ENCODE measurements at regions not wholly inside any gene's neighbourhood (a gene's known extent, or its start where the extent isn't known, plus 50 kb on each side); places are given as distances from the start of the nearest gene placed in this dataset.

DNA sequence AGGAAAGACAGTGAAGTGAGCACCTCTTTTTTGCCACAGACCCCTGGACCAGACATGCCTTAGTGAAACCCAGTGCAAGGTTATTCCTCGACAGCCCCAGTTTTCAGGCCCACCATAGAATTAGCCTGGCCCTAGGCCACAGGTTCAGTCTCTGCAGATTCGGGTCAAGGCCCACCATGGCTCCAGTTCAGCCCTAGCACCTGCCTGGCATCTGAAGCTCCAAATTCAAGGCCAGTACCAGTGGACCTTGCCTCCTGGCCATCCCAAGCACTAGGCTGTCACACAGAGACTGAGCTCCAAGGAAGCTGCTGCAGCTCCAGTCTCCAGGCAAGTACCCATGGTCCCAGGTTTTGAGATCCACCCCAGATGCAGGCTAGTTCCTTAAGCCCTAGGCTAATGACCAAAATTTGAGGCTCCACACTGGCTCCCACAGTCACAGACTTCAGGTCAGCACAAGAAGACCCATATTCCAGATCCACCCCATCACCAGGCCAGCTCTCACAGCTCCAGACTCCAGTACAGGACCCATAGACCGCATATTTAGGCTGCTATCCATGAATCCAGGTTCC, 877.5 kb upstream of the ADGRB3 start:
- Histone ChIP-seq H3K4me3 (ENCODE audit: low read depth in 1 of 2, low read length in 2 of 2) (no peak overlapping the region), H3K4me1 (ENCODE audit: insufficient read depth, low read length) (no peaks in the 10 kb centered on the region), H3K27ac (ENCODE audit: low read length) (no peak overlapping the region), H4K20me1 (ENCODE audit: insufficient read depth, low read length) (no peaks in the 10 kb centered on the region), H3K27me3 (ENCODE audit: insufficient read depth, low read length, poor library complexity) (no peaks in the 10 kb centered on the region), H3K9ac (ENCODE audit: low read depth, low read length) (no peak overlapping the region), H3K79me2 (ENCODE audit: insufficient read depth, low read length) (no peaks in the 10 kb centered on the region), H3K9me3 (ENCODE audit: insufficient read depth, low read length, severe bottlenecking) (peaks cover 3% of the 10 kb centered on the region), H3K4me2 (ENCODE audit: insufficient read depth, low read length) (no peak overlapping the region), H2AFZ (ENCODE audit: low read depth, low read length) (no peak overlapping the region), H3K36me3 (ENCODE audit: insufficient read depth, low read length) (no peaks in the 10 kb centered on the region)
- DNase-seq (no peak), ATAC-seq (ENCODE audit: insufficient read depth, low read depth) (no peak)
- TF ChIP-seq, protein P1, sequence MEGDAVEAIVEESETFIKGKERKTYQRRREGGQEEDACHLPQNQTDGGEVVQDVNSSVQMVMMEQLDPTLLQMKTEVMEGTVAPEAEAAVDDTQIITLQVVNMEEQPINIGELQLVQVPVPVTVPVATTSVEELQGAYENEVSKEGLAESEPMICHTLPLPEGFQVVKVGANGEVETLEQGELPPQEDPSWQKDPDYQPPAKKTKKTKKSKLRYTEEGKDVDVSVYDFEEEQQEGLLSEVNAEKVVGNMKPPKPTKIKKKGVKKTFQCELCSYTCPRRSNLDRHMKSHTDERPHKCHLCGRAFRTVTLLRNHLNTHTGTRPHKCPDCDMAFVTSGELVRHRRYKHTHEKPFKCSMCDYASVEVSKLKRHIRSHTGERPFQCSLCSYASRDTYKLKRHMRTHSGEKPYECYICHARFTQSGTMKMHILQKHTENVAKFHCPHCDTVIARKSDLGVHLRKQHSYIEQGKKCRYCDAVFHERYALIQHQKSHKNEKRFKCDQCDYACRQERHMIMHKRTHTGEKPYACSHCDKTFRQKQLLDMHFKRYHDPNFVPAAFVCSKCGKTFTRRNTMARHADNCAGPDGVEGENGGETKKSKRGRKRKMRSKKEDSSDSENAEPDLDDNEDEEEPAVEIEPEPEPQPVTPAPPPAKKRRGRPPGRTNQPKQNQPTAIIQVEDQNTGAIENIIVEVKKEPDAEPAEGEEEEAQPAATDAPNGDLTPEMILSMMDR (IDR thresholded peaks at IDR 0.05; ENCODE audit: borderline replicate concordance, extremely low read depth, low read length, poor library complexity, severe bottlenecking) = no peak
- TF ChIP-seq EZH2 (IDR thresholded peaks at IDR 0.05; ENCODE audit: borderline replicate concordance, low read depth, low read length, severe bottlenecking) = no peak

DNA sequence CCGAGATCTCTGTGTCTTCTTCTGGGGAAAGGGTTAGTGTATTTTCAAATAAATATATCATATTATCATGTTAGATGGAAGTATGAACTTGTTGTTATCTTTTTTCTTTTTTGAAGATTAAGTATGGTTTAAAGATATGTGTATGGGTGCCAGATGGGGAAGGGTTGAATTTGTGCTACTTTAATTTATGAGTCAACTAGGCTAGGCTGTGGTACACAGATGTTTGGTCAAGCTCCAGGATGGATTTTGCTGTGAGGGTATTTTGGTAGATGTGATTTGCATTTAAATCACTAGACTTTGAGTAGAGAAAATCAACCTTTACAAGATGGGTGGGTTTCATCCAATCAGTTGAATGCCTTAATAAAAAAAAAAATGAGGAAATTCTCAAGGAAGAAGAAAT, 886.6 kb upstream of the ADGRB3 start:
- no peak for ATAC-seq (ENCODE audit: insufficient read depth, low read depth)
- DNase-seq = no peak

DNA sequence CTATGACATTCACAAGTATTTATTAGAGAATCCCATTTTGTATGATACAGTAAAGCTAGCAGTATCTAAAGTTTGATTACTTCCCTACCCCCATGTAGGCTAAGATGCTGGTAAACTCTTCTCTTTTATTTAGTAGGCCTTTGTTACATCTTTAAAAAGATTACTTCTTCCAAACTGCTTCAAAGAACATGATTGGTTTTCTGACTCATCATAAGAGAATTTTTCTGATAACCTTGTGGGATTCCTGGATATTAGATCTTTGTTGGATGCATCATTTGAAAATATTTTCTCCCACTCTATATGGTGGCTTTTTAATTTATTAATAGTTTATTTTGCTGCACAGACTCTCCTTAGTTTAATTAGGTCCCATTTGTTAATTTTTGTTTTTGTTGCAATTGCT, 898.3 kb upstream of the ADGRB3 start:
- no peaks in the 10 kb centered on the region for H3K4me1 ChIP-seq (ENCODE audit: insufficient read depth, low read length)
- no peaks in the 10 kb centered on the region for H3K36me3 ChIP-seq (ENCODE audit: insufficient read depth, low read length)
- ATAC-seq (ENCODE audit: insufficient read depth, low read depth) (no peak), DNase-seq (no peak)
- no peaks in the 10 kb centered on the region for H3K9me3 ChIP-seq (ENCODE audit: insufficient read depth, low read length, severe bottlenecking)
- no peak overlapping the region for H3K4me3 ChIP-seq (ENCODE audit: low read depth in 1 of 2, low read length in 2 of 2)
- no peak overlapping the region for H2AFZ ChIP-seq (ENCODE audit: low read depth, low read length)
- no peaks in the 10 kb centered on the region for H3K79me2 ChIP-seq (ENCODE audit: insufficient read depth, low read length)
- H3K27me3 ChIP-seq (ENCODE audit: insufficient read depth, low read length, poor library complexity) = no peaks in the 10 kb centered on the region
- TF ChIP-seq, protein P1 (IDR thresholded peaks at IDR 0.05; ENCODE audit: borderline replicate concordance, extremely low read depth, low read length, poor library complexity, severe bottlenecking) = no peak
- no peak for TF ChIP-seq EZH2 (IDR thresholded peaks at IDR 0.05; ENCODE audit: borderline replicate concordance, low read depth, low read length, severe bottlenecking)
- H4K20me1 ChIP-seq (ENCODE audit: insufficient read depth, low read length) = no peaks in the 10 kb centered on the region
- no peak overlapping the region for H3K4me2 ChIP-seq (ENCODE audit: insufficient read depth, low read length)
- H3K27ac ChIP-seq (ENCODE audit: low read length) = no peak overlapping the region
- no peak overlapping the region for H3K9ac ChIP-seq (ENCODE audit: low read depth, low read length)

More for the DNA sequence above, 886.6 kb upstream of the ADGRB3 start:
- Histone ChIP-seq H3K4me3 (ENCODE audit: low read depth in 1 of 2, low read length in 2 of 2) (no peak overlapping the region), H3K36me3 (ENCODE audit: insufficient read depth, low read length) (no peaks in the 10 kb centered on the region), H3K4me1 (ENCODE audit: insufficient read depth, low read length) (no peaks in the 10 kb centered on the region), H3K9ac (ENCODE audit: low read depth, low read length) (no peak overlapping the region), H2AFZ (ENCODE audit: low read depth, low read length) (no peak overlapping the region), H4K20me1 (ENCODE audit: insufficient read depth, low read length) (no peaks in the 10 kb centered on the region), H3K9me3 (ENCODE audit: insufficient read depth, low read length, severe bottlenecking) (peaks cover 3% of the 10 kb centered on the region), H3K4me2 (ENCODE audit: insufficient read depth, low read length) (no peak overlapping the region), H3K27ac (ENCODE audit: low read length) (no peak overlapping the region), H3K27me3 (ENCODE audit: insufficient read depth, low read length, poor library complexity) (no peaks in the 10 kb centered on the region), H3K79me2 (ENCODE audit: insufficient read depth, low read length) (no peaks in the 10 kb centered on the region)
- TF ChIP-seq EZH2 (IDR thresholded peaks at IDR 0.05; ENCODE audit: borderline replicate concordance, low read depth, low read length, severe bottlenecking) = no peak
- TF ChIP-seq, protein P1 (IDR thresholded peaks at IDR 0.05; ENCODE audit: borderline replicate concordance, extremely low read depth, low read length, poor library complexity, severe bottlenecking) = no peak
